Hepatocyte (in vitro differentiated cells): ENCODE measurements at regions not wholly inside any gene's neighbourhood (a gene's known extent, or its start where the extent isn't known, plus 50 kb on each side); places are given as distances from the start of the nearest gene placed in this dataset.

Experiments
- EZH2 ChIP-seq: fragments of 200-600 bp; sonication (generic); IDR thresholded peaks from 2 replicates; pipeline ENCODE4 v1.6.1; 2016; ENCODE audit warnings: antibody characterized with exemption, mild to moderate bottlenecking, borderline replicate concordance
- EZH2phosphoT487 ChIP-seq: fragments of 200-600 bp; sonication (generic); IDR thresholded peaks from one replicate; pipeline ENCODE4 v1.6.1; 2018; ENCODE audit warnings: antibody characterized with exemption, mild to moderate bottlenecking, low read depth, moderate library complexity; ENCODE audit not compliant: unreplicated experiment, severe bottlenecking
- TF ChIP-seq, protein P1 (sequence below): fragments of 200-600 bp; sonication (generic); IDR thresholded peaks from 2 replicates; pipeline ENCODE4 v1.5.1; 2016; ENCODE audit warnings: antibody characterized with exemption, mild to moderate bottlenecking; ENCODE audit not compliant: poor library complexity

DNA sequence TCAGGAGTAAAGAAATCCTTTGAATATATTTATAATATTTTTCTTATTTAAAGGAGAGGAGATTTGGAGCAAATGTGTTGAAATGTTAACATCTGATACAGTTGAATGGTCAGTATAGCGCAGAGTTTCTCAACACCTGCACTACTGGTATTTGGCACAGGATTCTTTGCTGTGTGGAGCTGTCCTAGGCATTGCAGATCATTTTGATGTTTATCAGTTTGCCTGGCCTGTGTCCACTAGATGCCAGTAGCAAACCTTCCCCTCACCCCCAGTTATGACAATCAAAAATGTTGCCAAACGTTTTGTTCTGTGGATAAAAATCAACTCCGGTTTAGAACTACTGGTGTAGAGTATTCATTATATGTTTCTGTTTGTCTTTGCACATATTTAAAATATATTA lies 765.3 kb upstream of the SLIT2 start:
- TF ChIP-seq, protein P1, sequence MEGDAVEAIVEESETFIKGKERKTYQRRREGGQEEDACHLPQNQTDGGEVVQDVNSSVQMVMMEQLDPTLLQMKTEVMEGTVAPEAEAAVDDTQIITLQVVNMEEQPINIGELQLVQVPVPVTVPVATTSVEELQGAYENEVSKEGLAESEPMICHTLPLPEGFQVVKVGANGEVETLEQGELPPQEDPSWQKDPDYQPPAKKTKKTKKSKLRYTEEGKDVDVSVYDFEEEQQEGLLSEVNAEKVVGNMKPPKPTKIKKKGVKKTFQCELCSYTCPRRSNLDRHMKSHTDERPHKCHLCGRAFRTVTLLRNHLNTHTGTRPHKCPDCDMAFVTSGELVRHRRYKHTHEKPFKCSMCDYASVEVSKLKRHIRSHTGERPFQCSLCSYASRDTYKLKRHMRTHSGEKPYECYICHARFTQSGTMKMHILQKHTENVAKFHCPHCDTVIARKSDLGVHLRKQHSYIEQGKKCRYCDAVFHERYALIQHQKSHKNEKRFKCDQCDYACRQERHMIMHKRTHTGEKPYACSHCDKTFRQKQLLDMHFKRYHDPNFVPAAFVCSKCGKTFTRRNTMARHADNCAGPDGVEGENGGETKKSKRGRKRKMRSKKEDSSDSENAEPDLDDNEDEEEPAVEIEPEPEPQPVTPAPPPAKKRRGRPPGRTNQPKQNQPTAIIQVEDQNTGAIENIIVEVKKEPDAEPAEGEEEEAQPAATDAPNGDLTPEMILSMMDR = no peak
- TF ChIP-seq EZH2 (no peak), EZH2phosphoT487 (no peak)
